ENCODE measurements at regions not wholly inside any gene's neighbourhood (a gene's known extent, or its start where the extent isn't known, plus 50 kb on each side); places are given as distances from the start of the nearest gene placed in this dataset.

- no peak for TF ChIP-seq POLR2AphosphoS5 (IDR thresholded peaks at IDR 0.05; ENCODE audit: low read depth)
- TF ChIP-seq EZH2 (IDR thresholded peaks at IDR 0.05; ENCODE audit: low read depth, unreplicated experiment) = no peak
- TF ChIP-seq, protein P1, sequence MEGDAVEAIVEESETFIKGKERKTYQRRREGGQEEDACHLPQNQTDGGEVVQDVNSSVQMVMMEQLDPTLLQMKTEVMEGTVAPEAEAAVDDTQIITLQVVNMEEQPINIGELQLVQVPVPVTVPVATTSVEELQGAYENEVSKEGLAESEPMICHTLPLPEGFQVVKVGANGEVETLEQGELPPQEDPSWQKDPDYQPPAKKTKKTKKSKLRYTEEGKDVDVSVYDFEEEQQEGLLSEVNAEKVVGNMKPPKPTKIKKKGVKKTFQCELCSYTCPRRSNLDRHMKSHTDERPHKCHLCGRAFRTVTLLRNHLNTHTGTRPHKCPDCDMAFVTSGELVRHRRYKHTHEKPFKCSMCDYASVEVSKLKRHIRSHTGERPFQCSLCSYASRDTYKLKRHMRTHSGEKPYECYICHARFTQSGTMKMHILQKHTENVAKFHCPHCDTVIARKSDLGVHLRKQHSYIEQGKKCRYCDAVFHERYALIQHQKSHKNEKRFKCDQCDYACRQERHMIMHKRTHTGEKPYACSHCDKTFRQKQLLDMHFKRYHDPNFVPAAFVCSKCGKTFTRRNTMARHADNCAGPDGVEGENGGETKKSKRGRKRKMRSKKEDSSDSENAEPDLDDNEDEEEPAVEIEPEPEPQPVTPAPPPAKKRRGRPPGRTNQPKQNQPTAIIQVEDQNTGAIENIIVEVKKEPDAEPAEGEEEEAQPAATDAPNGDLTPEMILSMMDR (conservative IDR thresholded peaks at IDR 0.05; ENCODE audit: low read depth in 2 of 2) = no peak
- no peak for TF ChIP-seq REST (IDR thresholded peaks at IDR 0.05; ENCODE audit: unreplicated experiment)
- no peak for TF ChIP-seq EZH2phosphoT487 (IDR thresholded peaks at IDR 0.05; ENCODE audit: unreplicated experiment)
- TF ChIP-seq, protein P2, sequence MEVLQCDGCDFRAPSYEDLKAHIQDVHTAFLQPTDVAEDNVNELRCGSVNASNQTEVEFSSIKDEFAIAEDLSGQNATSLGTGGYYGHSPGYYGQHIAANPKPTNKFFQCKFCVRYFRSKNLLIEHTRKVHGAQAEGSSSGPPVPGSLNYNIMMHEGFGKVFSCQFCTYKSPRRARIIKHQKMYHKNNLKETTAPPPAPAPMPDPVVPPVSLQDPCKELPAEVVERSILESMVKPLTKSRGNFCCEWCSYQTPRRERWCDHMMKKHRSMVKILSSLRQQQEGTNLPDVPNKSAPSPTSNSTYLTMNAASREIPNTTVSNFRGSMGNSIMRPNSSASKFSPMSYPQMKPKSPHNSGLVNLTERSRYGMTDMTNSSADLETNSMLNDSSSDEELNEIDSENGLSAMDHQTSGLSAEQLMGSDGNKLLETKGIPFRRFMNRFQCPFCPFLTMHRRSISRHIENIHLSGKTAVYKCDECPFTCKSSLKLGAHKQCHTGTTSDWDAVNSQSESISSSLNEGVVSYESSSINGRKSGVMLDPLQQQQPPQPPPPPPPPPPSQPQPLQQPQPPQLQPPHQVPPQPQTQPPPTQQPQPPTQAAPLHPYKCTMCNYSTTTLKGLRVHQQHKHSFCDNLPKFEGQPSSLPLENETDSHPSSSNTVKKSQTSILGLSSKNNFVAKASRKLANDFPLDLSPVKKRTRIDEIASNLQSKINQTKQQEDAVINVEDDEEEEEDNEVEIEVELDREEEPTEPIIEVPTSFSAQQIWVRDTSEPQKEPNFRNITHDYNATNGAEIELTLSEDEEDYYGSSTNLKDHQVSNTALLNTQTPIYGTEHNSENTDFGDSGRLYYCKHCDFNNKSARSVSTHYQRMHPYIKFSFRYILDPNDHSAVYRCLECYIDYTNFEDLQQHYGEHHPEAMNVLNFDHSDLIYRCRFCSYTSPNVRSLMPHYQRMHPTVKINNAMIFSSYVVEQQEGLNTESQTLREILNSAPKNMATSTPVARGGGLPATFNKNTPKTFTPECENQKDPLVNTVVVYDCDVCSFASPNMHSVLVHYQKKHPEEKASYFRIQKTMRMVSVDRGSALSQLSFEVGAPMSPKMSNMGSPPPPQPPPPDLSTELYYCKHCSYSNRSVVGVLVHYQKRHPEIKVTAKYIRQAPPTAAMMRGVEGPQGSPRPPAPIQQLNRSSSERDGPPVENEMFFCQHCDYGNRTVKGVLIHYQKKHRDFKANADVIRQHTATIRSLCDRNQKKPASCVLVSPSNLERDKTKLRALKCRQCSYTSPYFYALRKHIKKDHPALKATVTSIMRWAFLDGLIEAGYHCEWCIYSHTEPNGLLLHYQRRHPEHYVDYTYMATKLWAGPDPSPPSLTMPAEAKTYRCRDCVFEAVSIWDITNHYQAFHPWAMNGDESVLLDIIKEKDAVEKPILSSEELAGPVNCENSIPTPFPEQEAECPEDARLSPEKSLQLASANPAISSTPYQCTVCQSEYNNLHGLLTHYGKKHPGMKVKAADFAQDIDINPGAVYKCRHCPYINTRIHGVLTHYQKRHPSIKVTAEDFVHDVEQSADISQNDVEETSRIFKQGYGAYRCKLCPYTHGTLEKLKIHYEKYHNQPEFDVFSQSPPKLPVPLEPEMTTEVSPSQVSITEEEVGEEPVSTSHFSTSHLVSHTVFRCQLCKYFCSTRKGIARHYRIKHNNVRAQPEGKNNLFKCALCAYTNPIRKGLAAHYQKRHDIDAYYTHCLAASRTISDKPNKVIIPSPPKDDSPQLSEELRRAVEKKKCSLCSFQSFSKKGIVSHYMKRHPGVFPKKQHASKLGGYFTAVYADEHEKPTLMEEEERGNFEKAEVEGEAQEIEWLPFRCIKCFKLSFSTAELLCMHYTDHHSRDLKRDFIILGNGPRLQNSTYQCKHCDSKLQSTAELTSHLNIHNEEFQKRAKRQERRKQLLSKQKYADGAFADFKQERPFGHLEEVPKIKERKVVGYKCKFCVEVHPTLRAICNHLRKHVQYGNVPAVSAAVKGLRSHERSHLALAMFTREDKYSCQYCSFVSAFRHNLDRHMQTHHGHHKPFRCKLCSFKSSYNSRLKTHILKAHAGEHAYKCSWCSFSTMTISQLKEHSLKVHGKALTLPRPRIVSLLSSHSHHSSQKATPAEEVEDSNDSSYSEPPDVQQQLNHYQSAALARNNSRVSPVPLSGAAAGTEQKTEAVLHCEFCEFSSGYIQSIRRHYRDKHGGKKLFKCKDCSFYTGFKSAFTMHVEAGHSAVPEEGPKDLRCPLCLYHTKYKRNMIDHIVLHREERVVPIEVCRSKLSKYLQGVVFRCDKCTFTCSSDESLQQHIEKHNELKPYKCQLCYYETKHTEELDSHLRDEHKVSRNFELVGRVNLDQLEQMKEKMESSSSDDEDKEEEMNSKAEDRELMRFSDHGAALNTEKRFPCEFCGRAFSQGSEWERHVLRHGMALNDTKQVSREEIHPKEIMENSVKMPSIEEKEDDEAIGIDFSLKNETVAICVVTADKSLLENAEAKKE (CRISPR knock-in tag; IDR thresholded peaks at IDR 0.05) = no peak
- TF ChIP-seq JUNB (IDR thresholded peaks at IDR 0.05; ENCODE audit: unreplicated experiment) = no peak
- no peak for TF ChIP-seq NANOG (IDR thresholded peaks at IDR 0.05; ENCODE audit: borderline replicate concordance)
- no peak for TF ChIP-seq ZNF331 (CRISPR knock-in tag; IDR thresholded peaks at IDR 0.05; ENCODE audit: low read depth)
- TF ChIP-seq ETS1 (IDR thresholded peaks at IDR 0.05) = no peak
- no peak for TF ChIP-seq CREB1 (CRISPR knock-in tag; IDR thresholded peaks at IDR 0.05; ENCODE audit: low read depth)
- TF ChIP-seq ZNF114 (CRISPR knock-in tag; IDR thresholded peaks at IDR 0.05) = no peak
- TF ChIP-seq STAT1 (IDR thresholded peaks at IDR 0.05; ENCODE audit: unreplicated experiment) = no peak
Observed at GRCh38 chr3:194779729-194780224, 94.1 kb downstream of the FAM43A start.

Data from GM23338 (cell line).